ENCODE measurements at regions not wholly inside any gene's neighbourhood (a gene's known extent, or its start where the extent isn't known, plus 50 kb on each side); places are given as distances from the start of the nearest gene placed in this dataset.

DNA sequence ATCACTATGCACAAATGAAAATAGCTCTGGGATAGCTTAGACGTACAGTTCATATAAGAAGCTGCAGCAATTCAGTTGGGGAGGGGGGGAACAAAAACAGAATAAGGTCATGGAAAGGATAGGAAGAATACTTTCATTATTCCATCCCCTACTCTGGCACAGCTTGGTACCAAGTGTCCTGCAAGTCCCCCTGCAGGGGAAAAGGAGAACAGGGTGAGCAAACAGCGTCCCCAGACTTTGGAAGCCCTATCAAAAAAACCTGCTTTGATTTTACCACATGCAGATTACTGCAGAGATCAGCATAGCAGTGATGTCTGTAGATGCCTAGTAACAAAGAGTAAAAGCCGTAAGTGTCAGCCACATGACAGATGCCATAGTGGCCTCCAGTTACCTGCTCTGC lies 209.4 kb upstream of the NEIL3 start:
- no peak overlapping the region for H3K4me3 ChIP-seq (replicated peaks; ENCODE audit: low read depth, low read length)
- no peak for DNase-seq (ENCODE audit: extremely low read depth, low read depth)
- TF ChIP-seq, protein P1, sequence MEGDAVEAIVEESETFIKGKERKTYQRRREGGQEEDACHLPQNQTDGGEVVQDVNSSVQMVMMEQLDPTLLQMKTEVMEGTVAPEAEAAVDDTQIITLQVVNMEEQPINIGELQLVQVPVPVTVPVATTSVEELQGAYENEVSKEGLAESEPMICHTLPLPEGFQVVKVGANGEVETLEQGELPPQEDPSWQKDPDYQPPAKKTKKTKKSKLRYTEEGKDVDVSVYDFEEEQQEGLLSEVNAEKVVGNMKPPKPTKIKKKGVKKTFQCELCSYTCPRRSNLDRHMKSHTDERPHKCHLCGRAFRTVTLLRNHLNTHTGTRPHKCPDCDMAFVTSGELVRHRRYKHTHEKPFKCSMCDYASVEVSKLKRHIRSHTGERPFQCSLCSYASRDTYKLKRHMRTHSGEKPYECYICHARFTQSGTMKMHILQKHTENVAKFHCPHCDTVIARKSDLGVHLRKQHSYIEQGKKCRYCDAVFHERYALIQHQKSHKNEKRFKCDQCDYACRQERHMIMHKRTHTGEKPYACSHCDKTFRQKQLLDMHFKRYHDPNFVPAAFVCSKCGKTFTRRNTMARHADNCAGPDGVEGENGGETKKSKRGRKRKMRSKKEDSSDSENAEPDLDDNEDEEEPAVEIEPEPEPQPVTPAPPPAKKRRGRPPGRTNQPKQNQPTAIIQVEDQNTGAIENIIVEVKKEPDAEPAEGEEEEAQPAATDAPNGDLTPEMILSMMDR (IDR thresholded peaks at IDR 0.05; ENCODE audit: low read depth, low read length, missing control alignments), result no peak

DNA sequence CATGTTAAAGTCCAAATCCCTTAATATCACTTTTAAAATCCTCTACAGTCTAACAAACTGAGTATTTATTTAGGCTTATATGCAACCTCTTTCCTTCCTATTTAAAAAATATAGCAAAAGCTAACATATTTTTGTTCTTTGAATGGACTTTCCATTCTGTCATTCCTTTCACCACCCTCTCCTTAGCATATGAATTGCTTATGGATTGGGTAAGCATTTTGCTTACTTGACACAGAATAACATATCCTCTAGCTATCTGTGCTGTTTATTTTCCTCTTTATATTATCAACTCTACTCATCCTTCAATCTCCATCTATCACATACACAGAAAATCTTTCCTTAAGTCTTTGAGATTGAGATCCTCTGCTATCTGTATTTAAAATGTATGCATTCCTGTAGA lies 206.1 kb upstream of the NEIL3 start:
- no peak for DNase-seq (ENCODE audit: extremely low read depth, low read depth)
- TF ChIP-seq, protein P1 (IDR thresholded peaks at IDR 0.05; ENCODE audit: low read depth, low read length, missing control alignments), result no peak
- no peak overlapping the region for H3K4me3 ChIP-seq (replicated peaks; ENCODE audit: low read depth, low read length)

DNA sequence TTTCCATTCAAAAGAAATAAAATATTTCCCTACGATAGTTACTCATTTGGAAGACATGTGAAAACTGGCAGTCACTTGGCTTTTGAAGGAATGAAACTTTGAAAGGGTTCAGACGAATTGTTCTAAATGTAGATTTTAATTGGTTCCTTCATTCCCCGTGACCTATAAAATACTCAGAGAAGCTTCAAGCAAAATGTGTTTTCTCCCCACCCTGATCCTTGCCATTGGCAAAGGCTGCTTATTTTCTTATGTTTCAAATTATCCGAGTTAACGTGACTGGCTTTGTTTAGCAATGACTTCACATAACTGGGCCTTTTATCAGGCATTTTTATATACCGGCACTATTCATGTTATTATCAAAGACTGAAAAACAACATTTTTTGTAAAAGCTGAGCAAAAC lies 204.1 kb upstream of the NEIL3 start:
- TF ChIP-seq, protein P1 (IDR thresholded peaks at IDR 0.05; ENCODE audit: low read depth, low read length, missing control alignments), result no peak
- no peak overlapping the region for H3K4me3 ChIP-seq (replicated peaks; ENCODE audit: low read depth, low read length)
- no peak for DNase-seq (ENCODE audit: extremely low read depth, low read depth)

DNA sequence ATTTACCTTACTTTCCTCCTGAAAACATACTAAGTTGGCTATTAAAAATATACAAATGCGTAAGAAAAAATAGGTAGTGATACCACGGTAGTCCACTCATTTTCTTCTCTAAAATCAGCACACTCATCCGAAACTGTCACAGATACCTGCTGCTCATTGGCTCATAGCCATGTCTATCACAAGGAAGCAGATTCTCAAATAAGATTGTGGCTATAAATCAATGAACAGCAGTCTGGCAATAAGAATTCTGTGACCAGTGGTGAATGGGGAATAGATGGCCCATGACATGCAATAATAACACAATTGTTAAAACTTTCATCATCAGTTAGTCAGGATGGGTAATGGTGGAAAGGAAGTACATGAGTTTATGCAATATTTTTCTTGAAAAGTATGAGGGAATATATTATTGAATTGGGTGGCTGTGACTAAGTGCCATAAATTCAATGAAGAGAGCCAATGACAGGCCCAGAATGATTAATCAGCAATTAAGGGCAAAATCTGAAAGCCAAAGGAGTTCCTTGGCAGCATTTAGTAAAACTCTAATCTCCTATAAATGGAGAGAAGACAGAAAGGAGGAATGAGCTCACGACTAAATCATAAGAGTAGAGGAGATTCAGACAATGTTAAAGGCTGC lies 202.3 kb upstream of the NEIL3 start:
- TF ChIP-seq, protein P1 (IDR thresholded peaks at IDR 0.05; ENCODE audit: low read depth, low read length, missing control alignments), result no peak
- DNase-seq (ENCODE audit: extremely low read depth, low read depth), result no peak
- H3K4me3 ChIP-seq (replicated peaks; ENCODE audit: low read depth, low read length), result no peak overlapping the region

DNA sequence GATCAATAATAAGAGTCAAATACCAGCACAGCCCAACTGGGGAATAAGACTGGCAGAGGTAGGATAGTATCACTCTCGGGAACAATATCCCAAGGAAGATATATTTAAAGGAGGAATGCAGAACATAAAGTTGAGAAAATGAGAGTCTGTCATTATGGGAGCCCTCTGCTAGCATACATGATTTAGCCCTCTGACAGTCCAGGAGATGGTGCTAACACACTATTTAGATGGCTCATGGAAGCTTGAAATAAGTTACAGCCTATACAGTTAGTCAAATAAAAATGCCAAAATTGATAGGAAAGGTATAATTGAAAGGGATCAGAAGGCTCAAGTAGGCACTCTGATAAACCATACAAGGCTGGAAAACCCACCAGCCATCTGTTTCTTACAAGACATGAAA lies 201.0 kb upstream of the NEIL3 start:
- no peak for DNase-seq (ENCODE audit: extremely low read depth, low read depth)
- TF ChIP-seq, protein P1 (IDR thresholded peaks at IDR 0.05; ENCODE audit: low read depth, low read length, missing control alignments), result peak; percentile 22
- no peak overlapping the region for H3K4me3 ChIP-seq (replicated peaks; ENCODE audit: low read depth, low read length)

DNA sequence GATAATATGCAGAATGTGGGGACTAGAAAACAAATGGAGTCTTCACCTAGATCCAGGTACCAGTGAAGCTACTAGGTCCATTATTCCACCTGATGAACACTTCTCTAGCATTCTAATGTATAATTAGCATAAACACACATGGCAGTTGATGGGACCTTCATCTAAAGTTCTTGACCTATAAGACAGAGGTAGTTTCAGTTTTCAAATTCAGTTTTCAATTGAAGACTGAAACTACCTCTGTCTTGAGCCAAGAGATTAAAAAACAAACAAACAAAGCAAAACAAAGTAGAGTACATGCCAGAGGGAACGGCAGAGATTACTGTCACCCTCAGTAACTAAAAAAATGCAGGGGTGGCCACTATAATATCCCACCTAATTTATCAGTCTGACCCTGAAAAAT lies 199.9 kb upstream of the NEIL3 start:
- TF ChIP-seq, protein P1 (IDR thresholded peaks at IDR 0.05; ENCODE audit: low read depth, low read length, missing control alignments), result no peak
- no peak for DNase-seq (ENCODE audit: extremely low read depth, low read depth)
- H3K4me3 ChIP-seq (replicated peaks; ENCODE audit: low read depth, low read length), result no peak overlapping the region

DNA sequence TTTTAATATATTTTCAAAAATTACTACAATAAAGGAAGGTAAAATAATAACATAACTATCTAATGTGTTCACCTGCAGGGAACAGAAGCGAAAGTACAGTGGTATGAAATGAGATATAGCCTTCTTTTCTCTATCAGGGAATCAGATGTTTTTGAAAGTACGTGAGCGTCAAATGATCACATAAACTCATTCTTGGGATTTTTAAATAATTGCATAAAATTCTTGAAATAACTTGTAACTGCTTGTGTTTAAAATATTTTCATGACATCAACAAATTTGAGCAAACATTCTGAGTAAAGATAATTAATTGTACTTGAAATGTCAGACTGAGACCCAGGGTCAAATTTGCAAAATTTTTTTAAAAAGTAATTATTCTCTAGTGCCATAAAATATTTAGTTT lies 193.5 kb upstream of the NEIL3 start:
- DNase-seq (ENCODE audit: extremely low read depth, low read depth), result no peak
- no peak overlapping the region for H3K4me3 ChIP-seq (replicated peaks; ENCODE audit: low read depth, low read length)
- TF ChIP-seq, protein P1 (IDR thresholded peaks at IDR 0.05; ENCODE audit: low read depth, low read length, missing control alignments), result no peak
